HCT116 (cell line): ENCODE measurements at regions not wholly inside any gene's neighbourhood (a gene's known extent, or its start where the extent isn't known, plus 50 kb on each side); places are given as distances from the start of the nearest gene placed in this dataset.

Experiments used
- ATAC-seq: fragments of 200-7000 bp; cut with Tn5 transposase; 2 replicates; pipeline ENCODE4 v1.9.1; 2020; ENCODE audit warnings: mild to moderate bottlenecking, moderate library complexity
- BruUV-seq: library from RNA; stranded (reverse); fragments of 400-500 nt; replicated peaks from 2 replicates; lab custom pipeline; 2021; lab: Mats Ljungman, UMichigan
- CTCF ChIA-PET: fragments of 300-600 bp; sonication (Branson Sonifier 250); formaldehyde crosslinking; loops from one replicate; lab custom pipeline; 2021; ENCODE audit warnings: antibody characterized with exemption; lab: Charles Lee
- POLR2A ChIA-PET: fragments of 300-600, 350-600 bp; sonication (Branson Sonifier 250); formaldehyde crosslinking; loops from one replicate; lab custom pipeline; 2021; ENCODE audit warnings: antibody characterized with exemption; lab: Charles Lee
- RAD21 ChIA-PET, 2 experiments: fragments of 300-600 bp; sonication (Branson Sonifier 250); formaldehyde crosslinking; loops; one replicate each; lab custom pipeline; 2023; ENCODE audit warnings: low total read pairs in 2 of 2; ENCODE audit not compliant: uncharacterized antibody in 2 of 2, unreplicated experiment in 2 of 2, low non-redundant PET in 1 of 2; lab: Charles Lee
- DNase-seq: peaks from one replicate; pipeline ENCODE4 v3.0.0-alpha.2; 2010; ENCODE audit warnings: low read depth, low spot score
- H2AFZ ChIP-seq: fragments of 200-600 bp; shearing (Covaris generic), sonication (generic); 2 replicates; pipeline ENCODE4 v1.6.1; 2017; ENCODE audit warnings: low read depth, mixed run types, mixed read lengths, antibody characterized with exemption, low read length; ENCODE audit not compliant: poor library complexity, severe bottlenecking
- H3K27ac ChIP-seq: 2 replicates; pipeline ENCODE4 v1.5.1; 2012; ENCODE audit warnings: low read depth, low read length
- H3K27me3 ChIP-seq: fragments of 200-600 bp; sonication (generic); 2 replicates; pipeline ENCODE4 v1.6.1; 2016; ENCODE audit warnings: mixed run types, low read length, mixed read lengths; ENCODE audit not compliant: insufficient read depth
- H3K36me3 ChIP-seq, 2 experiments: fragments of 200-500 bp in 1 of 2; fragments of 200-600 bp in 1 of 2; sonication (Bioruptor generic) in 1 of 2; sonication (generic) in 1 of 2; 2 replicates each; pipeline versions ENCODE4 v1.5.1 to v1.6.1; 2014 to 2016; ENCODE audit warnings: low read length in 2 of 2, inconsistent platforms in 1 of 2, mixed read lengths in 1 of 2, mixed run types in 1 of 2; ENCODE audit not compliant: insufficient read depth in 2 of 2, control insufficient read depth in 1 of 2
- H3K4me1 ChIP-seq, 2 experiments: fragments of 200-600 bp in 1 of 2; sonication (generic) in 1 of 2; 2 replicates each; pipeline versions ENCODE4 v1.5.1 to v1.6.1; 2012 to 2017; ENCODE audit warnings: low read length in 2 of 2, inconsistent platforms in 1 of 2, mild to moderate bottlenecking in 1 of 2, mixed read lengths in 1 of 2, mixed run types in 1 of 2, moderate library complexity in 1 of 2; ENCODE audit not compliant: insufficient read depth in 2 of 2, control insufficient read depth in 1 of 2
- H3K4me2 ChIP-seq: fragments of 200-600 bp; sonication (generic); 2 replicates; pipeline ENCODE4 v1.6.1; 2017; ENCODE audit warnings: mixed run types, low read length, mixed read lengths
- H3K4me3 ChIP-seq, 2 experiments: fragments of 200-600 bp in 1 of 2; sonication (generic) in 1 of 2; replicated peaks in 1 of 2; 2 replicates each; pipeline ENCODE4 v1.5.1; 2011 to 2016; ENCODE audit warnings: low read length in 2 of 2, control low read depth in 1 of 2, low read depth in 1 of 2, mild to moderate bottlenecking in 1 of 2, mixed read lengths in 1 of 2, mixed run types in 1 of 2
- H3K79me2 ChIP-seq: fragments of 200-600 bp; sonication (generic); 2 replicates; pipeline ENCODE4 v1.6.1; 2017; ENCODE audit warnings: mild to moderate bottlenecking, mixed run types, low read length, moderate library complexity, mixed read lengths; ENCODE audit not compliant: insufficient read depth
- H3K9ac ChIP-seq: fragments of 200-600 bp; sonication (generic); 2 replicates; pipeline ENCODE4 v1.6.1; 2016; ENCODE audit warnings: low read length, mixed read lengths
- H3K9me2 ChIP-seq: fragments of 200-600 bp; sonication (generic), shearing (Covaris generic); 2 replicates; pipeline ENCODE4 v1.6.1; 2017; ENCODE audit warnings: mixed run types, mild to moderate bottlenecking, moderate library complexity; ENCODE audit not compliant: insufficient read depth
- H3K9me3 ChIP-seq, 2 experiments: fragments of 200-500 bp in 1 of 2; fragments of 200-600 bp in 1 of 2; sonication (Bioruptor generic) in 1 of 2; sonication (generic) in 1 of 2; 2 replicates each; pipeline ENCODE4 v1.6.1; 2014 to 2017; ENCODE audit warnings: low read length in 2 of 2, mixed read lengths in 2 of 2, inconsistent platforms in 1 of 2, low read depth in 1 of 2, mild to moderate bottlenecking in 1 of 2, mixed run types in 1 of 2, moderate library complexity in 1 of 2; ENCODE audit not compliant: control insufficient read depth in 1 of 2, insufficient read depth in 1 of 2
- H4K20me1 ChIP-seq: fragments of 200-600 bp; sonication (generic), shearing (Covaris generic); 2 replicates; pipeline ENCODE4 v1.6.1; 2017; ENCODE audit warnings: mixed run types, mild to moderate bottlenecking, moderate library complexity; ENCODE audit not compliant: insufficient read depth
- ATF3 ChIP-seq: IDR thresholded peaks from 2 replicates; pipeline ENCODE4 v1.6.1; 2012
- CTCF ChIP-seq, 3 experiments: fragments of 200-600 bp in 1 of 3; sonication (generic) in 1 of 3; IDR thresholded peaks in 2 of 3; conservative IDR thresholded peaks in 1 of 3; 2 replicates each; pipeline ENCODE4 v1.5.1; 2012 to 2017; ENCODE audit warnings: low read depth in 2 of 3, low read length in 2 of 3, antibody characterized with exemption in 1 of 3, borderline replicate concordance in 1 of 3, control low read depth in 1 of 3, mild to moderate bottlenecking in 1 of 3, mixed read lengths in 1 of 3, mixed run types in 1 of 3, moderate library complexity in 1 of 3; ENCODE audit not compliant: insufficient read depth in 1 of 3
- EGR1 ChIP-seq: IDR thresholded peaks from 2 replicates; pipeline ENCODE4 v1.6.1; 2012; ENCODE audit warnings: low read depth
- FOSL1 ChIP-seq: IDR thresholded peaks from 2 replicates; pipeline ENCODE4 v1.6.1; 2012; ENCODE audit warnings: low read depth
- JUND ChIP-seq: IDR thresholded peaks from 2 replicates; pipeline ENCODE4 v1.6.1; 2012
- MAX ChIP-seq: IDR thresholded peaks from 2 replicates; pipeline ENCODE4 v1.6.1; 2012
- POLR2A ChIP-seq: IDR thresholded peaks from 2 replicates; pipeline ENCODE4 v1.7.0; 2011; ENCODE audit warnings: borderline replicate concordance; ENCODE audit not compliant: insufficient read depth, insufficient read length; ENCODE audit errors: extremely low read depth
- POLR2AphosphoS5 ChIP-seq: IDR thresholded peaks from 2 replicates; pipeline ENCODE4 v1.6.1; 2011; ENCODE audit warnings: mild to moderate bottlenecking, low read depth, low read length, moderate library complexity
- RAD21 ChIP-seq: IDR thresholded peaks from 2 replicates; pipeline ENCODE4 v1.6.1; 2012; ENCODE audit warnings: low read depth, mild to moderate bottlenecking
- REST ChIP-seq: IDR thresholded peaks from 2 replicates; pipeline ENCODE4 v1.6.1; 2012; ENCODE audit warnings: low read depth
- SP1 ChIP-seq: IDR thresholded peaks from 2 replicates; pipeline ENCODE4 v1.6.1; 2012; ENCODE audit warnings: low read depth
- SRF ChIP-seq: IDR thresholded peaks from 2 replicates; pipeline ENCODE4 v1.6.1; 2012; ENCODE audit warnings: low read depth
- TCF7L2 ChIP-seq: IDR thresholded peaks from 2 replicates; pipeline ENCODE4 v1.7.0; 2011; ENCODE audit warnings: borderline replicate concordance, inconsistent platforms; ENCODE audit not compliant: insufficient read depth, insufficient read length; ENCODE audit errors: extremely low read depth
- YY1 ChIP-seq: IDR thresholded peaks from 2 replicates; pipeline ENCODE4 v1.6.1; 2011; ENCODE audit warnings: low read length, low read depth, moderate library complexity, mild to moderate bottlenecking; ENCODE audit not compliant: insufficient replicate concordance; ENCODE audit errors: extremely low read depth
- ZBTB33 ChIP-seq: IDR thresholded peaks from 2 replicates; pipeline ENCODE4 v1.6.1; 2011; ENCODE audit warnings: mild to moderate bottlenecking, low read length, moderate library complexity; ENCODE audit not compliant: insufficient replicate concordance; ENCODE audit errors: extremely low read depth
- ZFX ChIP-seq: fragments of 450-650 bp; IDR thresholded peaks from 2 replicates; pipeline ENCODE4 v1.6.1; 2017
- intact Hi-C: fragments of 100-400 bp; cut with micrococcal nuclease; formaldehyde crosslinking; loops from 2 replicates; pipeline ENCODE4 v1.10.0; 2022

GRCh38 chr13:83740622-83741021 lies 141.7 kb downstream of the SLITRK1 start:
- RAD21 ChIA-PET: no interaction called here

More at GRCh38 chr13:83740622-83741021, 141.7 kb downstream of the SLITRK1 start:
- Histone ChIP-seq H3K4me3 (no peak overlapping the region), H3K4me1 (no peaks in the 10 kb centered on the region), H3K9me3 (peaks cover 0 to 3% of the 10 kb centered on the region in 2 experiments; a peak in 1 of 4 replicates), H3K27me3 (no peaks in the 10 kb centered on the region), H2AFZ (no peak overlapping the region), H3K9ac (no peak overlapping the region), H3K79me2 (no peaks in the 10 kb centered on the region)
- intact Hi-C loops: no loop called here
- CTCF ChIA-PET: no interaction called here
- no peak for DNase-seq
- TF ChIP-seq RAD21: no peak
- no peak for TF ChIP-seq FOSL1
- TF ChIP-seq ATF3: no peak
- no peak for TF ChIP-seq YY1
- TF ChIP-seq EGR1: no peak
- TF ChIP-seq ZFX: no peak
- TF ChIP-seq SRF: no peak
- TF ChIP-seq CTCF (IDR thresholded peaks at IDR 0.05 in 2 of 3, conservative IDR thresholded peaks at IDR 0.05 in 1 of 3; ENCODE audit: borderline replicate concordance in 1 of 3, insufficient read depth in 1 of 3, low read depth in 2 of 3, low read length in 2 of 3): no peak
- TF ChIP-seq REST: no peak
- TF ChIP-seq SP1: no peak
- no peak for TF ChIP-seq JUND
- TF ChIP-seq POLR2A: no peak
- no peak for TF ChIP-seq MAX
- TF ChIP-seq ZBTB33: no peak
- no peak for TF ChIP-seq POLR2AphosphoS5
- TF ChIP-seq TCF7L2: no peak
- TF ChIP-seq, all 23 proteins: peak for 0
- POLR2A ChIA-PET: no interaction called here
- no peaks in the 10 kb centered on the region for H3K9me2 ChIP-seq
- no TSS peak for BruUV-seq
- no peak overlapping the region for H3K27ac ChIP-seq
- ATAC-seq: no peak
- no peak overlapping the region for H3K4me2 ChIP-seq
- no peaks in the 10 kb centered on the region for H3K36me3 ChIP-seq
- no peaks in the 10 kb centered on the region for H4K20me1 ChIP-seq
